ENCODE measurements at regions not wholly inside any gene's neighbourhood (a gene's known extent, or its start where the extent isn't known, plus 50 kb on each side); places are given as distances from the start of the nearest gene placed in this dataset.
"Not testable (repeated sequence)": the region's sequence is repeated elsewhere in the genome, so short reads cannot be mapped to it uniquely, and the experiment has no call there.

DNA sequence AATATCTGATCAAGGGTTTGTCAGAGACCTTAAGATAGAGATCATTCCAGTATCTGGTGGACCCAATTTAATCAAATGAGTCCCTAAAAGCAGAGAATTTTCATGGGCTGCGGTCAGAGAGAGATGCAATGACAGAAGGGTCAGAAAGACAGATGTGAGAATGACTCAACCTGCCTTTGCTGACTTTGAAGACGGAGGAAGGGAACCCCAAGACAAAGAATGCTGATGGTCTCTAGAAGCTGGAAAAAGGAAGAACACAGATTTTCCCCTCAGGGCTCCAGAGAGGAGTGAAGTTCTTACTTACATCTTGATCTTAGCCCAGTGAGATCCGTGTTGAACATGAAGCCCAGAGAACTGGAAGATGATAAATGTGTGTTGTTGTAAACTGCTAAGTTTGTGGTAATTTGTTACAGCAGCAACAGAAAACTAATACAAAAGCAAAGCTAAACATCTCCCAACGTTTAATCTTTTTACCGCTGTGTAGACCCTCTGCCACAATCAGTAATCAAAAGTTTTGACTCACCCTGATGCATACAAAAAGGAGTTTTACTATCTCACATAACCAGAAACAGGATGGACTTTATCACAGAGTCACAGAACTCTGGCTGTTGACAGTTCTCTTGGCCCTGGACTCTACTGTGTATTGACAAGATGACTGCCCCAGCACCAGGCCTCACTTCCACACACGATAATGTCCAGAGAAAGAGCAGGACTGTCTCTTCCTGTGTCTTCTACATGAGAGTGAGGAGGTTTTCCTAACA lies 70.2 kb upstream of the MAGEB2 start:
- H3K36me3 Mint-ChIP-seq = no peaks in the 10 kb centered on the region
- WGBS (ENCODE audit: insufficient coverage) = no CpG with 5 or more reads among the region's 6 CpGs
- no peak for ATAC-seq (replicated peaks in 1 of 4)
- ChIA-PET POLR2A (no interaction called here), CTCF (no interaction called here)
- H3K4me3 Mint-ChIP-seq = no peak overlapping the region
- H3K4me1 ChIP-seq (ENCODE audit: control insufficient read depth in 1 of 2, extremely low read depth in 1 of 2, insufficient read depth in 2 of 2, low read length in 2 of 2) = no peaks in the 10 kb centered on the region
- DNase-seq = no peak
- no peak overlapping the region for H3K4me3 ChIP-seq (ENCODE audit: control insufficient read depth in 1 of 2, extremely low read depth in 1 of 2, low read length in 1 of 2)
- no peak overlapping the region for H3K27ac ChIP-seq (ENCODE audit: low read length)
- no peaks in the 10 kb centered on the region for H3K9me3 Mint-ChIP-seq
- H3K36me3 ChIP-seq (ENCODE audit: control insufficient read depth in 2 of 2, extremely low read depth in 1 of 2, insufficient read depth in 1 of 2, low read length in 1 of 2) = no peaks in the 10 kb centered on the region
- H3K27me3 Mint-ChIP-seq = no peaks in the 10 kb centered on the region
- H3K27me3 ChIP-seq (replicated peaks in 1 of 2; ENCODE audit: control insufficient read depth in 2 of 2, extremely low read depth in 1 of 2, insufficient read depth in 2 of 2, low read length in 1 of 2) = no peaks in the 10 kb centered on the region
- H3K4me1 Mint-ChIP-seq = no peaks in the 10 kb centered on the region
- H3K9me3 ChIP-seq = no peaks in the 10 kb centered on the region
- H3K27ac Mint-ChIP-seq = no peak overlapping the region

DNA sequence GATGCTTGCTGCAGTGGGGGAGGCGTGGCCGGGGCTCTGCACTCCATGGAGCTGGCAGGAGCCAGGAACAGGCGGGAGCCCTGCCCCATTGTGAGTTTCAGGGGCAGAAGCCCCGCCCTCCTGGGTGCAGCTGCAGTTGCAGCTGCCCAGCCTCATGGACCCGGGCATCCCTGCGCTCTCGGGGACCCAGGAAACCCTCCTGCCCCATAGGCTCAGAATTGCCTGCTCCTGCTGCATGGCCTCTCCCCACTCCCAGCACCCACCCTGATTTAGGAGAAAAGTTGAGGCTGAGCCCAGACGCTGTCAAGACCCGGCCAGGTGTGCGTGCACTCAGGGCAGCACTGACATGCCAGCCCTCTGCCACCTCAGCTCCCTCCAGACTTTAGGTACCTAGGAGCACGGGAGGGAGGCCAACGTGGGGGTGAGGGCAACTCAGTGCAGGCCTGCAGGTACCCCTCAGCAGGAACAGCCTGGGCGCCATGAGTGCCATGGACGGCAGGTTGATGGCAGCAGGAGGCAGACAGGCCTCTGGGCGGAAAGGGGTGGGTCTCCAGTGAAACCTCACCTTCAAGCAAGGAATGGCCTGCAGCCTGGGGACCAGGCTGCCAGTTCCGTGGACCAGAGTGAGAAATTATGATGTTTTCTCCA lies 67.2 kb upstream of the MAGEB2 start:
- no peak overlapping the region for H3K4me3 Mint-ChIP-seq
- ATAC-seq (replicated peaks in 1 of 4) (no peak), DNase-seq (no peak)
- no peak overlapping the region for H3K4me3 ChIP-seq (ENCODE audit: control insufficient read depth in 1 of 2, extremely low read depth in 1 of 2, low read length in 1 of 2)
- H3K4me1 Mint-ChIP-seq = no peaks in the 10 kb centered on the region
- no peaks in the 10 kb centered on the region for H3K27me3 ChIP-seq (replicated peaks in 1 of 2; ENCODE audit: control insufficient read depth in 2 of 2, extremely low read depth in 1 of 2, insufficient read depth in 2 of 2, low read length in 1 of 2)
- H3K4me1 ChIP-seq (ENCODE audit: control insufficient read depth in 1 of 2, extremely low read depth in 1 of 2, insufficient read depth in 2 of 2, low read length in 2 of 2) = no peaks in the 10 kb centered on the region
- POLR2A ChIA-PET = no interaction called here
- 77% methylated on average over 3 of the region's 16 CpGs for WGBS (ENCODE audit: insufficient coverage)
- H3K27ac ChIP-seq (ENCODE audit: low read length) = no peak overlapping the region
- no peaks in the 10 kb centered on the region for H3K36me3 ChIP-seq (ENCODE audit: control insufficient read depth in 2 of 2, extremely low read depth in 1 of 2, insufficient read depth in 1 of 2, low read length in 1 of 2)
- no peaks in the 10 kb centered on the region for H3K9me3 Mint-ChIP-seq
- H3K27ac Mint-ChIP-seq = no peak overlapping the region
- H3K27me3 Mint-ChIP-seq = peaks cover 0 to 6% of the 10 kb centered on the region in 2 donors
- no peaks in the 10 kb centered on the region for H3K9me3 ChIP-seq
- CTCF ChIA-PET = no interaction called here
- H3K36me3 Mint-ChIP-seq = no peaks in the 10 kb centered on the region

DNA sequence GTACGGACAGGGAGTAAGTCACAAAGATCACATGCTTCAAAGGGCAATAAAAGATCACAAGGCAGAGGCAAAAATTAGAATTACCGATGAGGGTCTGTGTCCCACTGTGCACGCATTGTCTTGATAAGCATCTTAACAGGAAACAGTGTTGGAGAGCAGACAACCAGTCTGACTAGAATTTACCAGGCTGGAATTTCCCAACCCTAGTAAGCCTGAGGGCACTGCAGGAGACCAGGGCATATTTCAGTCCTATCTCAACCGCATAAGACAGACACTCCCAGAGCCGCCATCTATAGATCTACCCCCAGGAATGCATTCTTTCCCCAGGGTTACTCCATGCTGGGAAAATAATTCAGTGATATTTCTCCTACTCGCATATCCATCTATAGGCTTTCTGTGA lies 66.2 kb upstream of the MAGEB2 start:
- CTCF ChIA-PET; H3K36me3 Mint-ChIP-seq; H3K36me3 ChIP-seq (ENCODE audit: control insufficient read depth in 2 of 2, extremely low read depth in 1 of 2, insufficient read depth in 1 of 2, low read length in 1 of 2); H3K4me1 Mint-ChIP-seq; H3K27ac Mint-ChIP-seq; H3K27me3 ChIP-seq (replicated peaks in 1 of 2; ENCODE audit: control insufficient read depth in 2 of 2, extremely low read depth in 1 of 2, insufficient read depth in 2 of 2, low read length in 1 of 2); H3K9me3 Mint-ChIP-seq; H3K4me3 ChIP-seq (ENCODE audit: control insufficient read depth in 1 of 2, extremely low read depth in 1 of 2, low read length in 1 of 2); DNase-seq; H3K4me1 ChIP-seq (ENCODE audit: control insufficient read depth in 1 of 2, extremely low read depth in 1 of 2, insufficient read depth in 2 of 2, low read length in 2 of 2); ATAC-seq (replicated peaks in 1 of 4); POLR2A ChIA-PET; H3K4me3 Mint-ChIP-seq; H3K27me3 Mint-ChIP-seq; H3K27ac ChIP-seq (ENCODE audit: low read length); H3K9me3 ChIP-seq: not testable (repeated sequence)
- WGBS (ENCODE audit: insufficient coverage) = no CpG with 5 or more reads among the region's 6 CpGs

DNA sequence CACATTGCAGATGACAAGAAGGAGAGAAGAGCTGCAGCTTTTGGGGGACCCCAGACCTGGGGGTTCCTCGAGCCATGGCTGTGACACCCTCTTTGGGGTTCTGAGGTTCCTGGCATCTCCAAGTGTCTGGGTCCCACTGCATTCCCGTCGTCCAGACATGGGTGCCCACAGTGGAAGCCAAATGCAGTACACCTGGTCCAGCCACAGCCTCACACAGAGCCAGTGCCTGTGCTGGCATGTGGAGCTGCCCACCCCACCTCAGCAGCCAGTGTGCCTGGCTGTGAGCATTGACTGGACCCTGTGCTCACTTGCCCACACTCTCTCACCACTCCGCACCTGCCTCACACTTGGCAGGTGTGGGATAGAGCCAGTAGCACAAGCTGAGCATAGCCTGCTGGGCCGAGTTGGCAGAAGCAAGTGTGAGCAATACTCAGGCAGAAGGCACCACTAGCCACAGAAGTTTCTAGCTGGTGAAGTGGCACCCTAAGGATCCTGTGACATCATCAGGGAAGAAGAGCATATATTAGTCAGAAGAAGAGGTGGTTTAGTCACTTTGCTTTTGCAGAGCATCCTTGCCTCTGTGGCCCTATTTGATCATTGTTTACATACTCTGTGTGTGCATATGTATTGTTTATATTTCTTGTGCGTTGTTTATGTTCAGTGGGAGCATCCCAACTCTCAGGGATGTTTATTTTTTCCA lies 65.0 kb upstream of the MAGEB2 start:
- H3K27me3 ChIP-seq (replicated peaks in 1 of 2; ENCODE audit: control insufficient read depth in 2 of 2, extremely low read depth in 1 of 2, insufficient read depth in 2 of 2, low read length in 1 of 2) = no peaks in the 10 kb centered on the region
- ATAC-seq (replicated peaks in 1 of 4) (no peak), DNase-seq (no peak)
- H3K4me1 Mint-ChIP-seq = no peaks in the 10 kb centered on the region
- CTCF ChIA-PET = no interaction called here
- no peak overlapping the region for H3K4me3 ChIP-seq (ENCODE audit: control insufficient read depth in 1 of 2, extremely low read depth in 1 of 2, low read length in 1 of 2)
- H3K9me3 ChIP-seq = no peaks in the 10 kb centered on the region
- no peak overlapping the region for H3K27ac Mint-ChIP-seq
- POLR2A ChIA-PET = no interaction called here
- H3K9me3 Mint-ChIP-seq = no peaks in the 10 kb centered on the region
- peaks cover 0 to 6% of the 10 kb centered on the region in 2 donors for H3K27me3 Mint-ChIP-seq
- H3K36me3 Mint-ChIP-seq = no peaks in the 10 kb centered on the region
- 90% methylated on average over 3 of the region's 6 CpGs for WGBS (ENCODE audit: insufficient coverage)
- no peak overlapping the region for H3K27ac ChIP-seq (ENCODE audit: low read length)
- no peaks in the 10 kb centered on the region for H3K36me3 ChIP-seq (ENCODE audit: control insufficient read depth in 2 of 2, extremely low read depth in 1 of 2, insufficient read depth in 1 of 2, low read length in 1 of 2)
- no peaks in the 10 kb centered on the region for H3K4me1 ChIP-seq (ENCODE audit: control insufficient read depth in 1 of 2, extremely low read depth in 1 of 2, insufficient read depth in 2 of 2, low read length in 2 of 2)
- H3K4me3 Mint-ChIP-seq = no peak overlapping the region

DNA sequence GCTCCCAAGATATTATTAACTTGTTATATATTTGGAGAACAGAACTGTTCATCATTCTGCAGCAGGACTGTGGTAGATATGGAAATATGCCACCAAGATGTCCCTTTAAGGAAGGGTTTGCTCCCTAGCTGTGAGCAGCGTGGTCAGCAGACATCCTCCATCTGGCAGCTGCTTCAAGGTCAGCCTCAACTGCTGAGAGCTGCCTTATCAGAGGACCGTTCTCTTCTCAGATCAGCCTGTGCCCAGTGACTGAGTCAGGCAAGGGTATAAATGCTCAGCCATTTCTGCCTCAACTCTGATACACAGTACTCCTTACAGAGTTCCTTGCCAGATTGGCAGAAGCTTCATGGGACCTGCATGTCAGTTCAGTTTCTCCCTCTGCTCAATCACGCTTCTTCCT lies 63.4 kb upstream of the MAGEB2 start:
- no CpG with 5 or more reads among the region's 3 CpGs for WGBS (ENCODE audit: insufficient coverage)

DNA sequence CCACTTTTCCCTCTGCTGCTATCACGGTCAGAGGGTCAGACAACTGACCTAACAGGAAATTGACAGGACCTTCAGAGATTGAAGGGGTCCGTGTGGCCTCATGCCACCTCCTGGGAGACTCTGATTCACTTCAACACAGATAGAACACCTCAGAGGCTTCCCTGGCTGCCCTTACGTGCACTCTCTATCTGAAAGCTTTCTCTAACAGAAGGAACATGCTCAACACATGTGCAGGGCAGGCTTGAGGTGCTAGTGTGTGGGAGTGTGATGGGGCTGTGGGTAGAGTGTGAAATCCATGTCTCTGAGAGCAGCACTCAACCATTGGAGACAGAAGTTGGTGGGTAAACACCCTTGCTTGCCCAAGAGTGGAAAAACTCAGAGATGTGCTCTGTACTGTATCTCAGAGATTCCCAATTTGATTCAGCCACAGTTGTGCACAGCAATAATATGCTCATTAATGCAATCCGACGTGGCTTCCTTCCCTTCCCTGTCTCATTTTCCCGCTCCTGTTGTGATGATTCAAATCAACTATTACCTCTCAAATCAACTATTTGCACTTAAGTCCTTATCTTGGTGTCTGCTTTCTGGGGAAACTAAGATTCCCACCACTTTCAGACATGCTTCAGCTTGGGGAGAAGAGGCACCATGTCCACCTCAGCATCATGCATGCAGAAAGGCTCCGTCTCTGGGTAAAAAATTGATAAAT lies 62.0 kb upstream of the MAGEB2 start:
- H3K4me1 ChIP-seq (ENCODE audit: control insufficient read depth in 1 of 2, extremely low read depth in 1 of 2, insufficient read depth in 2 of 2, low read length in 2 of 2) = no peaks in the 10 kb centered on the region
- Mint-ChIP-seq H3K9me3 (no peaks in the 10 kb centered on the region), H3K4me1 (no peaks in the 10 kb centered on the region), H3K27ac (no peak overlapping the region), H3K4me3 (no peak overlapping the region), H3K27me3 (peaks cover 0 to 9% of the 10 kb centered on the region in 2 donors), H3K36me3 (no peaks in the 10 kb centered on the region)
- no peak for ATAC-seq (replicated peaks in 1 of 4)
- H3K4me3 ChIP-seq (ENCODE audit: control insufficient read depth in 1 of 2, extremely low read depth in 1 of 2, low read length in 1 of 2) = no peak overlapping the region
- no peaks in the 10 kb centered on the region for H3K27me3 ChIP-seq (replicated peaks in 1 of 2; ENCODE audit: control insufficient read depth in 2 of 2, extremely low read depth in 1 of 2, insufficient read depth in 2 of 2, low read length in 1 of 2)
- H3K27ac ChIP-seq (ENCODE audit: low read length) = no peak overlapping the region
- CTCF ChIA-PET = no interaction called here
- H3K36me3 ChIP-seq (ENCODE audit: control insufficient read depth in 2 of 2, extremely low read depth in 1 of 2, insufficient read depth in 1 of 2, low read length in 1 of 2) = no peaks in the 10 kb centered on the region
- WGBS (ENCODE audit: insufficient coverage) = 64% methylated on average over 2 of the region's 7 CpGs
- no peak for DNase-seq
- H3K9me3 ChIP-seq = no peaks in the 10 kb centered on the region
- POLR2A ChIA-PET = no interaction called here

More for the DNA sequence above, 63.4 kb upstream of the MAGEB2 start:
- Histone ChIP-seq H3K27ac (ENCODE audit: low read length) (no peak overlapping the region), H3K4me3 (ENCODE audit: control insufficient read depth in 1 of 2, extremely low read depth in 1 of 2, low read length in 1 of 2) (no peak overlapping the region), H3K4me1 (ENCODE audit: control insufficient read depth in 1 of 2, extremely low read depth in 1 of 2, insufficient read depth in 2 of 2, low read length in 2 of 2) (no peaks in the 10 kb centered on the region), H3K27me3 (replicated peaks in 1 of 2; ENCODE audit: control insufficient read depth in 2 of 2, extremely low read depth in 1 of 2, insufficient read depth in 2 of 2, low read length in 1 of 2) (no peaks in the 10 kb centered on the region), H3K36me3 (ENCODE audit: control insufficient read depth in 2 of 2, extremely low read depth in 1 of 2, insufficient read depth in 1 of 2, low read length in 1 of 2) (no peaks in the 10 kb centered on the region), H3K9me3 (no peaks in the 10 kb centered on the region)
- Mint-ChIP-seq H3K4me1 (no peaks in the 10 kb centered on the region), H3K4me3 (no peak overlapping the region), H3K36me3 (no peaks in the 10 kb centered on the region), H3K9me3 (no peaks in the 10 kb centered on the region), H3K27ac (no peak overlapping the region), H3K27me3 (peaks cover 0 to 6% of the 10 kb centered on the region in 2 donors)
- ATAC-seq (replicated peaks in 1 of 4) = no peak
- ChIA-PET CTCF (no interaction called here), POLR2A (no interaction called here)
- DNase-seq = no peak
